NCI-H2029 treated with DMSO at 0.1 percent for 48 hours (cell line): ENCODE measurements at regions not wholly inside any gene's neighbourhood (a gene's known extent, or its start where the extent isn't known, plus 50 kb on each side); places are given as distances from the start of the nearest gene placed in this dataset.
"Not testable (repeated sequence)": the region's sequence is repeated elsewhere in the genome, so short reads cannot be mapped to it uniquely, and the experiment has no call there.

Source experiments
- DNase-seq: peaks from one replicate; lab custom pipeline; 2025; lab: John Stamatoyannopoulos, UW

- DNase-seq = no peak
Measured at GRCh38 chr11:92611157-92611556, 358.3 kb upstream of the MTNR1B start.

- DNase-seq = not testable (repeated sequence)
Measured at GRCh38 chr11:92618020-92618419, 351.4 kb upstream of the MTNR1B start.

- DNase-seq = no peak
Measured at GRCh38 chr11:92623055-92623454, 346.4 kb upstream of the MTNR1B start.

DNA sequence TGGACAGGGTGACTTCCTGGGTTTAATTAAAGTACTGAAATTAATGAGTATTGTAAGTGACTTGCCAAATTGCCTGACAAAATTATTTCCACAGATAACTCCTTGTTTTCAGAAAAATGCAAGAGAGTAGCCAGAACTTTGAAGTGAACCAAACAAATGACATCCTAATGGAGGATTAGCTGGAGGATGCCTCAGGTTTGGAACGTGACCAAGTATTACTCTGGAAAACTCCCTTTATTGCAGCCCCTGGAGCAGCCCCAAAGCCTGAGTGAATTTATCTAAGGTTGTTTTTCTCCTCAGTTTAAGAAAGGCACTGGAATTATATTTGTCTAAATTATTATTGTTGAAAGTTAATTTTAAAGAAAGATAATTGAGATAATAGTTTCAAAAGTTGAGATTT is 343.6 kb upstream of the MTNR1B start:
- no peak for DNase-seq

DNA sequence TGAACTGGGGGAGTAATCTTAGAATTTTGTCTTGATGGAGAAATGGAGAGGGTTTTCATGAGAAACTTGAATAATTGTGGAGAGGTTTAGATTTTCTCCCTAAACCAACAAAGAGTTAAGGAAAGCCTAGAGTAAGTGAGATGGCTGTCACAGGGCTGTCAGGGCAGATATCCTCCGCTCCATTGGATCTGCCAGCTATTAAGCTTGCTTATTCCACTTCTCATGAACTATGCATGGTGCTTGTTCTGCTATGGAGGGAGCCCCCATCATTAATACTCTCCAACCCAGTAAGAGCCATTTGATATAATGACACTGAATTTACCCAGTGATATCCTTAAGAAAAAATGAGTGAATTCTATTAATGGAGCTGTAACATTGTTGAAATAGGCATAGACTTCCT is 342.8 kb upstream of the MTNR1B start:
- DNase-seq = no peak

GRCh38 chr11:92627615-92628256 is 341.7 kb upstream of the MTNR1B start:
- DNase-seq = no peak

GRCh38 chr11:92628401-92629292 is 340.8 kb upstream of the MTNR1B start:
- DNase-seq = no peak

GRCh38 chr11:92632495-92632894 is 337.0 kb upstream of the MTNR1B start:
- no peak for DNase-seq

DNA sequence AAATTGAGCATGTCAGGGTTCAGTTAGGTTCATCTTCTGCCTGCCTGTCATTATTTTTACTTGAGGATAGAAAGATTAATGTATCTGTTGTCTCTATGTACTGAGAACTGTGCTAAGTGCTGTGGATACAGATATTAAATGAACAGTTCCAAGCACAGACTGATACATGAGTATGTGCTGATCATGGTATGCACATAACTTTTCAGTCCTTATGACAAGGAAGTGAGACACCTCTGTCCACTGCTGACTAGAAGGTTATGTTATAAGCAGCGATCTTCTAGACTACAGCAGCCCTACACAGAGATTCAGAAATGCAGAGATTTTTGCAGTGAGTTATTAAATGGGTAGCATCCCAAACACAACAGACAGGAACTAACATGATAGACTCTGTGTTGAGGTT is 335.6 kb upstream of the MTNR1B start:
- DNase-seq = no peak

DNA sequence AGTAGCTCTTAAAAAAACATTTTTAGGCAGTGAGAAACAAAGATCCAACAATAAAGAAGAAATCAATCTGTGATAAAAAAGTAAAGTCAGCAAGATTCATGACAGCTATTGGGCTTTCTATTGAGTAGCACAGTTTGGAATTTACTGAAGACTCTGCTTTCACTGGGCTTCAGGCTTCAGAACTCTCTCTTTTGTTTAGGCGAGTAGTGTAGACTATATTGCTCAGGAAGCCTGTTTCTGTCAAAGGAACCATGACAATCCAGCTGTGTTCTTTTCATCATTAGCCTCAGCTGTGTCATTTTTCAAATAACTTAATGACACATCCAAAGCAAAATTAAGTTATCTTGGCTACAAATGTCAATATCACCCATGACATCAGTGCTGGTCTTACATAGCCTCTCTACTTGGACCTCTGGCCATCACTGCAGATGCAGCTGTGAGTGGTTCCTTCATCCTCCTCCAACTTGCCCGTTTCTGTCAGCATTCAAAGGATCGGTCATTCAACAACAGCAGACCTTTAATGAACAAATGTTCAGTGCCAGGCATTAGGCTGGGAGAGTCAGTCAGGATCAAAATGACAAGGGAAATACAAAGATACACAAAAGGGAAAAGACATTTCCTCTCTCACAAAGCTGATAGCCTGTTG is 332.8 kb upstream of the MTNR1B start:
- no peak for DNase-seq

- no peak for DNase-seq
Measured at GRCh38 chr11:92638678-92639077, 330.8 kb upstream of the MTNR1B start.

DNA sequence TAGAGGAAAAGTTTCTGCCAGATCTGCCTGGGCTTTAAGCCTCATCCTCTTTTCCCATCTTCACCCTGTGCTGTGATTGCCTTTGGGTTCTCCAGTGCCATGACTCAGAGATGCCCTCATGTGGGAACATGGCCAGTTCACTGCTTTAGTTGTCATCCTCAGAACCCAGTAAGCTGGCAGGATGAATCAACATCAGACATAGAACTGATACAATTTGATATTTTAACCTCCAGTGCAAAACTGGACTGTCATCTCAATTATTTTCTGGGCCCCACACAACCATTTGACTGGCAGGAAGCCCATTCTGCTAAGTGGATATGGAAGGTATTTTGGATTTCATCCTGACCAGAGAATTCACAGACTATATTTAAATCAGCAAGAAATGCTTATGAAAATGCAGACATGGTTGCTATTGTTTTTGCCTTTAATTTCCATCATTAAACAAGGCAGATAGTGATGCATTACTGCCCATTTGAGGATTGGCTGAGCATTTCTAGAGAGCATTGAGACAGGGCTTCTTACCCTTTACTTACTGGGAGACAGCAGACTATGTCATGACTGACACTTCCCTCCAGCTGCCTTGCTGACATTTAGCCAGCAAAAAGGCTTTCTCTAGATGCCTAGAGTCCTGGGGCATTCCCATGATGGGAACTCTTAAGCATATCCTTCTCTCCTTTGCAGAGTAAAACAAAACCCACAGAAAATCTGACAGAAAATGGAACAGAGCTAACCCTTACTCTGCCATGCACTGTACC is 327.1 kb upstream of the MTNR1B start:
- no peak for DNase-seq

GRCh38 chr11:92643827-92644226 is 325.6 kb upstream of the MTNR1B start:
- no peak for DNase-seq

- DNase-seq = no peak
Measured at GRCh38 chr11:92644595-92645445, 324.6 kb upstream of the MTNR1B start.

GRCh38 chr11:92651159-92651558 is 318.3 kb upstream of the MTNR1B start:
- DNase-seq = no peak

- no peak for DNase-seq
Measured at GRCh38 chr11:92653454-92653853, 316.0 kb upstream of the MTNR1B start.

DNA sequence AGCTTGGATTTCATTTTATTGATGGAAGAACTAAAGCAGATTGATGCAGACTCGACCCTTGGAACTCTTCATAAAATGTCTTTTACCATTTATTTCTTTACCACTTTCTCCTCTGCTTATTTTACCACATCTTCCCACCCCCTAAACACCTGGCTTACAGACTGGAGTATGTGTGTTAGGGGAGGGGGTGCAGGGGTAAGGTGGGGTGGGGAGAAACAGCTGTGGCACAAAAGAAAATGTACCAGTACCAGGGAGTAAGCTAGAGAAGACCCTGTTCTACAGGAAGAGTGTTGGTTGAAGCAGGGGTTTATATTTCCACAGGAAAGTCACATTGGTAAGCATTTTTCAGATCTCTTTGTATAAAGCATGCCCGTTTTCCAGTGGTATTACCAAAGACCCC is 312.7 kb upstream of the MTNR1B start:
- DNase-seq = no peak

- DNase-seq = no peak
Measured at GRCh38 chr11:92657226-92657625, 312.2 kb upstream of the MTNR1B start.

- no peak for DNase-seq
Measured at GRCh38 chr11:92658733-92659132, 310.7 kb upstream of the MTNR1B start.

DNA sequence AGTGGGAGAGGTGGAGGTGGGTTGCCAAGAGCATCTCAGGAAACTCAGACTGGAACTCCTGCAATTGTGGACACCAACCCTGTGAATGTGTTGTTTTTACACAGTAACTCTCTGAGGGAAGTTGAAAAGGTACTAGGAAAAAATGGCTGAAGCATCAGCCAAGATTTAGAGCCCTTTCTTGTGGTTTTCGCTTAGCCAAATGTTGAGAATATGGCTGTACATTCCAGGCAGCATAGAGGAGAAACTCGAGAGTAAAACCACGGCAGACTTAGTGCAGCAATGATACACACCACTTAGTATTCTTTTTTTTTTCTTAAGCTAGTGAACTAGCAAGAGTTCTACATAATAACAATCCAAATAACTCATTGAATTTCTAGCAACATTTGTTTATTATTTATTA is 309.7 kb upstream of the MTNR1B start:
- DNase-seq = no peak

GRCh38 chr11:92662601-92663360 is 306.7 kb upstream of the MTNR1B start:
- DNase-seq = no peak
